GM12874 (cell line): ENCODE measurements at regions not wholly inside any gene's neighbourhood (a gene's known extent, or its start where the extent isn't known, plus 50 kb on each side); places are given as distances from the start of the nearest gene placed in this dataset.
A peak's percentile ranks its signal among the peaks of the same experiment; 100 is the strongest.

Experiments
- CTCF ChIP-seq: IDR thresholded peaks from 2 replicates; pipeline ENCODE4 v1.5.1; 2011; ENCODE audit warnings: low read depth, mild to moderate bottlenecking, control low read depth, low read length, moderate library complexity; ENCODE audit not compliant: insufficient read depth

- TF ChIP-seq CTCF = no peak
Measured at GRCh38 chr10:32197423-32197822, 141.2 kb upstream of the KIF5B start.

GRCh38 chr10:32190890-32191491, 134.8 kb upstream of the KIF5B start:
- peak; percentile 48; the same call in 1 of the 2 replicates for TF ChIP-seq CTCF

- no peak for TF ChIP-seq CTCF
Measured at GRCh38 chr10:32189400-32190084, 133.3 kb upstream of the KIF5B start.

GRCh38 chr10:32187686-32188085, 131.5 kb upstream of the KIF5B start:
- TF ChIP-seq CTCF = no peak

- TF ChIP-seq CTCF = no peak
Measured at GRCh38 chr10:32182476-32182875, 126.3 kb upstream of the KIF5B start.

- TF ChIP-seq CTCF = no peak
Measured at GRCh38 chr10:32180390-32181280, 124.4 kb upstream of the KIF5B start.

GRCh38 chr10:32179836-32180235, 123.6 kb upstream of the KIF5B start:
- TF ChIP-seq CTCF = no peak
